NT2/D1 (cell line): ENCODE measurements at regions not wholly inside any gene's neighbourhood (a gene's known extent, or its start where the extent isn't known, plus 50 kb on each side); places are given as distances from the start of the nearest gene placed in this dataset.

Source experiments
- SUZ12 ChIP-seq: IDR thresholded peaks from 2 replicates; pipeline ENCODE4 v1.6.1; 2011; ENCODE audit not compliant: insufficient read length, insufficient read depth; ENCODE audit errors: extremely low read depth
- ZNF274 ChIP-seq: IDR thresholded peaks from 2 replicates; pipeline ENCODE4 v1.6.1; 2011; ENCODE audit warnings: mild to moderate bottlenecking, low read depth, low read length

- TF ChIP-seq ZNF274 (no peak), SUZ12 (no peak)
These were observed 229.6 kb downstream of the GPAM start for GRCh38 chr10:111953949-111954348.
